SK-N-SH treated with all-trans-retinoic acid at 6 μM for 48 hours (cell line): ENCODE measurements at regions not wholly inside any gene's neighbourhood (a gene's known extent, or its start where the extent isn't known, plus 50 kb on each side); places are given as distances from the start of the nearest gene placed in this dataset.

Source experiments
- CSDC2 ChIP-seq: fragments of 250-450 bp; sonication (Bioruptor Pico); IDR thresholded peaks from 2 replicates; pipeline ENCODE4 v1.5.0; 2020; ENCODE audit warnings: mild to moderate bottlenecking, moderate library complexity
- ESRRG ChIP-seq: fragments of 250-450 bp; sonication (Bioruptor Pico); IDR thresholded peaks from 2 replicates; pipeline ENCODE4 v1.6.1; 2021; ENCODE audit warnings: mild to moderate bottlenecking
- RARB ChIP-seq: fragments of 250-450 bp; sonication (Bioruptor Pico); IDR thresholded peaks from 2 replicates; pipeline ENCODE4 v1.8.0; 2021; ENCODE audit warnings: mild to moderate bottlenecking, moderate library complexity
- SNAI2 ChIP-seq: fragments of 250-450 bp; sonication (Bioruptor Pico); IDR thresholded peaks from 2 replicates; pipeline ENCODE4 v1.5.0; 2020; ENCODE audit warnings: mild to moderate bottlenecking, moderate library complexity
- TOX ChIP-seq: fragments of 250-450 bp; sonication (Bioruptor Pico); IDR thresholded peaks from 2 replicates; pipeline ENCODE4 v1.8.0; 2021; ENCODE audit warnings: mild to moderate bottlenecking, moderate library complexity, borderline replicate concordance
- TSHZ2 ChIP-seq: fragments of 250-450 bp; sonication (Bioruptor Pico); IDR thresholded peaks from 2 replicates; pipeline ENCODE4 v1.5.0; 2020; ENCODE audit warnings: mild to moderate bottlenecking, moderate library complexity
- ZC3H10 ChIP-seq: fragments of 250-450 bp; sonication (Bioruptor Pico); IDR thresholded peaks from 2 replicates; pipeline ENCODE4 v1.5.1; 2021; ENCODE audit warnings: mild to moderate bottlenecking, moderate library complexity
- ZNF70 ChIP-seq: fragments of 450-650 bp; formaldehyde crosslinking; IDR thresholded peaks from 2 replicates; pipeline ENCODE4 v1.5.0; 2020; ENCODE audit warnings: mild to moderate bottlenecking, moderate library complexity
- TF ChIP-seq, protein P1 (sequence below): fragments of 250-450 bp; sonication (Bioruptor Pico); IDR thresholded peaks from 2 replicates; pipeline ENCODE4 v1.8.0; 2020; ENCODE audit warnings: mild to moderate bottlenecking, moderate library complexity, borderline replicate concordance

- TF ChIP-seq TOX (CRISPR knock-in tag) (no peak), CSDC2 (CRISPR knock-in tag) (no peak), TSHZ2 (CRISPR knock-in tag) (no peak), ZNF70 (CRISPR knock-in tag) (no peak), ESRRG (CRISPR knock-in tag) (no peak), ZC3H10 (CRISPR knock-in tag) (no peak), RARB (no peak), SNAI2 (no peak)
- TF ChIP-seq, protein P1, sequence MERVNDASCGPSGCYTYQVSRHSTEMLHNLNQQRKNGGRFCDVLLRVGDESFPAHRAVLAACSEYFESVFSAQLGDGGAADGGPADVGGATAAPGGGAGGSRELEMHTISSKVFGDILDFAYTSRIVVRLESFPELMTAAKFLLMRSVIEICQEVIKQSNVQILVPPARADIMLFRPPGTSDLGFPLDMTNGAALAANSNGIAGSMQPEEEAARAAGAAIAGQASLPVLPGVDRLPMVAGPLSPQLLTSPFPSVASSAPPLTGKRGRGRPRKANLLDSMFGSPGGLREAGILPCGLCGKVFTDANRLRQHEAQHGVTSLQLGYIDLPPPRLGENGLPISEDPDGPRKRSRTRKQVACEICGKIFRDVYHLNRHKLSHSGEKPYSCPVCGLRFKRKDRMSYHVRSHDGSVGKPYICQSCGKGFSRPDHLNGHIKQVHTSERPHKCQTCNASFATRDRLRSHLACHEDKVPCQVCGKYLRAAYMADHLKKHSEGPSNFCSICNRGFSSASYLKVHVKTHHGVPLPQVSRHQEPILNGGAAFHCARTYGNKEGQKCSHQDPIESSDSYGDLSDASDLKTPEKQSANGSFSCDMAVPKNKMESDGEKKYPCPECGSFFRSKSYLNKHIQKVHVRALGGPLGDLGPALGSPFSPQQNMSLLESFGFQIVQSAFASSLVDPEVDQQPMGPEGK = no peak
Observed at GRCh38 chr10:129390726-129391125, 76.3 kb upstream of the MGMT start.
